K562 (cell line): ENCODE measurements at regions not wholly inside any gene's neighbourhood (a gene's known extent, or its start where the extent isn't known, plus 50 kb on each side); places are given as distances from the start of the nearest gene placed in this dataset.

Source experiments
- C11orf30 ChIP-seq: fragments of 450-650 bp; IDR thresholded peaks from 2 replicates; pipeline ENCODE4 v1.6.1; 2016; ENCODE audit warnings: low read depth, mild to moderate bottlenecking
- NONO ChIP-seq, 2 experiments: fragments of 200-400 bp in 1 of 2; fragments of 450-650 bp in 1 of 2; formaldehyde crosslinking in 1 of 2; IDR thresholded peaks; 2 replicates each; pipeline ENCODE4 v1.6.1; 2017; ENCODE audit warnings: low read depth in 2 of 2, mild to moderate bottlenecking in 2 of 2, moderate library complexity in 2 of 2, low read length in 1 of 2
- RAD21 ChIP-seq, 2 experiments: fragments of 250-450 bp in 1 of 2; fragments of 450-650 bp in 1 of 2; sonication (Bioruptor Pico) in 1 of 2; formaldehyde crosslinking in 1 of 2; IDR thresholded peaks in 1 of 2; conservative IDR thresholded peaks in 1 of 2; 2 replicates each; pipeline versions ENCODE4 v1.4.0 to v1.8.0; 2020 to 2022; ENCODE audit warnings: mild to moderate bottlenecking in 2 of 2, moderate library complexity in 1 of 2
- RAD51 ChIP-seq: fragments of 450-650 bp; IDR thresholded peaks from 2 replicates; pipeline ENCODE4 v1.7.1; 2016; ENCODE audit warnings: low read depth, mild to moderate bottlenecking, borderline replicate concordance
- TBP ChIP-seq: optimal IDR thresholded peaks from 2 replicates; pipeline ENCODE3; 2011; ENCODE audit warnings: low read depth, low read length, improper control_type of control experiment
- TOE1 ChIP-seq, 2 experiments: fragments of 450-650 bp in 1 of 2; sonication (generic) in 1 of 2; formaldehyde crosslinking in 1 of 2; IDR thresholded peaks; 2 replicates each; pipeline versions ENCODE4 v1.7.1 to v1.8.0; 2016 to 2022; ENCODE audit warnings: borderline replicate concordance in 2 of 2, mild to moderate bottlenecking in 2 of 2, antibody characterized with exemption in 1 of 2, inconsistent platforms in 1 of 2, low read depth in 1 of 2, missing genetic modification reagents in 1 of 2, moderate library complexity in 1 of 2
- ZNF175 ChIP-seq: fragments of 200-800 bp; sonication (Bioruptor generic); IDR thresholded peaks from 2 replicates; pipeline ENCODE4 v1.6.1; 2016; ENCODE audit warnings: low read depth, mild to moderate bottlenecking, missing genetic modification characterization, missing compliant biosample characterization
- ZNF324 ChIP-seq: fragments of 250-450 bp; sonication (Bioruptor Pico); IDR thresholded peaks from 2 replicates; pipeline ENCODE4 v1.4.0; 2020; ENCODE audit warnings: mild to moderate bottlenecking
- TF ChIP-seq, protein P1 (sequence below): fragments of 250-450 bp; sonication (Bioruptor Pico); IDR thresholded peaks from 2 replicates; pipeline ENCODE4 v1.4.0; 2020; ENCODE audit warnings: mild to moderate bottlenecking, moderate library complexity

DNA sequence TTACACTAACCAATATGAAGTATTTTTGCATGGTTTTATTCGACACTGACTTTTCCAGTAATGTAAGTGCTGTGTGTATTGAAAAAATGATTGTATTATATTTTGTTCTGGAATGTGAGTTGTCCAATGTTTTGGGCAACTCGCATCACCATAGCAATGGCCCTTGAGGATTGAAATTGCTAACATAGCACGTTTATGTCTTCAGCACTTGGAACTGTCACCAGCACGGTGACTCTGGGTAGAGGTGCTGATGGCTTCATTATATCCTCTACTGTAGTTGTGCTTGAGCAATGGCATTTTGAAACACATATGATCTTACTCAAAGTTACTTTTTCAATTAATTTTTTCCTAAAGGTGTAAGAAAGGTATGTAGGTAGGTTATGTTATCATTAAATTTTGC, 271.5 kb downstream of the ACTR3 start:
- TF ChIP-seq RAD51 (no peak), ZNF175 (CRISPR knock-in tag) (no peak), C11orf30 (no peak), TBP (no peak), RAD21 (CRISPR knock-in tag; conservative IDR thresholded peaks at IDR 0.05 in 1 of 2, IDR thresholded peaks at IDR 0.05 in 1 of 2) (no peak), ZNF324 (no peak), TOE1 (IDR thresholded peaks at IDR 0.05; ENCODE audit: borderline replicate concordance) (no peak), TOE1 (CRISPR knock-in tag; IDR thresholded peaks at IDR 0.05; ENCODE audit: borderline replicate concordance, low read depth) (no peak), NONO (IDR thresholded peaks at IDR 0.05; ENCODE audit: low read depth in 2 of 2, low read length in 1 of 2) (no peak)
- TF ChIP-seq, protein P1, sequence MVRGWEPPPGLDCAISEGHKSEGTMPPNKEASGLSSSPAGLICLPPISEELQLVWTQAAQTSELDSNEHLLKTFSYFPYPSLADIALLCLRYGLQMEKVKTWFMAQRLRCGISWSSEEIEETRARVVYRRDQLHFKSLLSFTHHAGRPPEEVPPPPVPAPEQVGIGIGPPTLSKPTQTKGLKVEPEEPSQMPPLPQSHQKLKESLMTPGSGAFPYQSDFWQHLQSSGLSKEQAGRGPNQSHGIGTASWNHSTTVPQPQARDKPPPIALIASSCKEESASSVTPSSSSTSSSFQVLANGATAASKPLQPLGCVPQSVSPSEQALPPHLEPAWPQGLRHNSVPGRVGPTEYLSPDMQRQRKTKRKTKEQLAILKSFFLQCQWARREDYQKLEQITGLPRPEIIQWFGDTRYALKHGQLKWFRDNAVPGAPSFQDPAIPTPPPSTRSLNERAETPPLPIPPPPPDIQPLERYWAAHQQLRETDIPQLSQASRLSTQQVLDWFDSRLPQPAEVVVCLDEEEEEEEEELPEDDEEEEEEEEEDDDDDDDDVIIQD, result no peak
